ENCODE measurements at regions not wholly inside any gene's neighbourhood (a gene's known extent, or its start where the extent isn't known, plus 50 kb on each side); places are given as distances from the start of the nearest gene placed in this dataset.
A peak's percentile ranks its signal among the peaks of the same experiment; 100 is the strongest.

DNA sequence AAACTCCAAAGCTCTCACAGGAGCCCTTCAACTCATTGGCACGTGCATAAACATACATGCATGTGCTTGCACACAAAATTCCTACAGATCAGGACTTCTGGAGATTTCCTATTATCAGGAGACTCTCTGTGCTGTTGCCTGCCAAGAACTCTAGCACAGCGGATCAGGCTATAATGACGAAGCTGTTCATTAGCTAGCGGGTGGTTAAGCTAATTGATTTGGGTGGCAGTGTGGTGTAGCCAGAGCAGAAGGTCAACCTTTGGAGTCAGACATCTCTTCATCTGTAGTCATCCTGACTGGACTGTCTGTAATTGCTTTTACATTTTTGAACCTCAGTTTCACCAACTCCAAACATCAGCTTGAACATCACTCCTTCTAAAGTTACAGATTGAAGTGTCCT is 69.0 kb downstream of the KIF2B start:
- DNase-seq (ENCODE audit: low spot score), result no peak

DNA sequence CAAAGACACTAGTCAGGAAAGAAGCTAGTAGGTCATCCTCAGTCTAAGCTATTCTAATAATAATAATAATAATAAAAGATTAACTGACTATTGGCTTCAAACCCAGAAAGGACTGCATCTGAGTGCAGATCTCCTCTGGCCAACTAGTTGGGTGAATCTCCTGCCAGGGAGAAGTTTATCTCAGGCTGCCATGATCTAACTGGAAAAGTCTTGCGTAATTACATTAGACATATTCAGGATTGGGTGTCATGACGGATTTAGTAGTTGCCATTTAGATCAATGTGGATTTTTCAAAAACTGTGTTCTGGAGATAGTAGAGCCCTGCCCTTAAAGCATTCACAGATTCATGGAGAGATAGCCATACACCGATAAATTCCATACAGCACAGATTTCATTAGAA is 69.5 kb downstream of the KIF2B start:
- no peak for DNase-seq (ENCODE audit: low spot score)

DNA sequence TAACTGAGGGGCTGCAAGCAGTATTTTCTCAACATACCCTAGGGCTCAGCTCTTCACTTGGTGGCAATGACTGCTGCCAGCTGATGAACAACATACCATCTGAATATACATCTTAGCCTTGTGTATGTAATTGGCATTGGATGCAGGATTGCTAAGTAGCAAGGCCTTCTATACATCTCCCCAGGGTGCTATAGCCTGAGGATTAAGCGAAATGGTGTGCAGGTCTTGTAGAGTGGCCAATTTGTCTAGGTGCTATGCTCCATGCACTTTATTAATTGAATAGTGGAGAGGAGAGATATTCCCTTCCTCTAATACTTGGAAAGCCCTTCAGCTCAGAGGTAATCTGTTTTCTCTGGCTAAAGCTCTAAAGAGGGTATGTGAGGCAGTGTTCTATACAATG is 71.9 kb downstream of the KIF2B start:
- DNase-seq (ENCODE audit: low spot score), result no peak

DNA sequence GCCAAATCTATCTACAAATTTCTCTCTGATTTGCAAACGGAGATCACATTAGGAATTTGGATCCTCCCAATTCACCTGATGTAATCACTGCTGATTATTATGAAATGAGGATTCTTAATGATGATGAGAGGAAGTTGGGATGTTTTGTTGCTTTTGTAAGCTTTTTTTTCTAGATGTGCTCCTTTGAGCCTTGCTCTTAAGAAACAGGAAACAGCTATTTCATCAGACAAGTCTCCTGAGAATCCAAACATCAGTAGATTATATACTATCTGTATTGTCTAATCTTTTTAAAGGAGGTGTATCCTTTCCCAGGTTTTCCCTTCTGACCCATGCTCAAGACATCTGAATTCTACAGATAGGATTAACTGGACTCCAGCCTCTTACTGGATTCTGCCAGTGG is 73.3 kb downstream of the KIF2B start:
- peak; percentile 14 for DNase-seq (ENCODE audit: low spot score)

DNA sequence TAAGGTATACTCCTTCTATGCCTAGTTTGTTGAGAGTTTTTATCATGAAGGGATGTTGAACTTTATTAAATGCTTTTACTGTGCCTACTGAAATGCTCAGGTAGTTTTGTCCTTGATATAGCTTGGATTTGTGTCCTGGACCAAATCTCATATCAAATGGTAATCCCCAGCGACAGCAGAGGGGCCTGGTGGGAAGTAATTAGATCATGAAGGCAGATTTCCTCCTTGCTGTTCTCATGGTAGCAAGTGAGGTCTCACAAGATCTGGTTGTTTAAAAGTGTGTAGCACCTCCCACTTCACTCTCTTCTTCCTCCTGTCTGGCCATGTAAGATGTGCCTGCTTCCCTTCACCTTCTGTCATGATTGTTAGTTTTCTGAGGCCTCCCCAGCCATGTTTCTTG is 78.2 kb downstream of the KIF2B start:
- DNase-seq (ENCODE audit: low spot score), result no peak

DNA sequence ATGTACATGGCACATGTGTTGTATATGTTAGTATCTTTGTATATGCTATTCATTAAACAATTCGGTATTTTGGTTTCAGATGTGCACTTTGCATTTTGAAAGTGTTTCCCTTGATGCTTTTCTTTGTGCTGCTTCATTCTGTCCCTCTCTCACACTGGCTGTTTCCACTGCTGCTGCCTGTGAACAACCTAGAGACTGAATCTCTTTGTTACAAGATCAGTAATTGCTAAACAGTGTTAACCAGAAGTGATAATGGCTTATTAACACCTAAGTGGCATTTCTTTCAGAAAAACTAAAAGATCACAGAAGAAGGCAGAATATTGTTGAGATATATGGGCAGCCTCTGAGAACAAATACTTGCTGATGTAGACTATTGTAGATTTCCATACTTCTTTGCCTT is 84.7 kb downstream of the KIF2B start:
- DNase-seq (ENCODE audit: low spot score), result no peak

DNA sequence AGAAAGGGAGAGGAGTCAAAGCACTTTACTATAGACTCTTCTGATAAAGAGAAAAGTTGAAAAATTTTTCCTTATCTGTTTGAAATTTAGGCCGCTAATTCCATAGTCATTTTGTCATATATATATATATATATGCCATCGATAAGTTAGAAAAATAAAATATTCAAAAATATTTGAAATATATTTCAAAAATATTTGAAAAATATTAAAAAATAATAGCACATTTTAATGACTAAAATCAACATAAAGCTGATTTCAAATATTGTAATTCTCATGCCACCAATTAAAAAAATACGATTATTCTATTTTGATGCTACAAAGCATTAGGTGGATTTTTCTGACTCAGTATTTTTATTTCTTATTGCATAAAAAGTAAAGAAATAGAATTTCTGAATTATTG is 87.1 kb downstream of the KIF2B start:
- no peak for DNase-seq (ENCODE audit: low spot score)

DNA sequence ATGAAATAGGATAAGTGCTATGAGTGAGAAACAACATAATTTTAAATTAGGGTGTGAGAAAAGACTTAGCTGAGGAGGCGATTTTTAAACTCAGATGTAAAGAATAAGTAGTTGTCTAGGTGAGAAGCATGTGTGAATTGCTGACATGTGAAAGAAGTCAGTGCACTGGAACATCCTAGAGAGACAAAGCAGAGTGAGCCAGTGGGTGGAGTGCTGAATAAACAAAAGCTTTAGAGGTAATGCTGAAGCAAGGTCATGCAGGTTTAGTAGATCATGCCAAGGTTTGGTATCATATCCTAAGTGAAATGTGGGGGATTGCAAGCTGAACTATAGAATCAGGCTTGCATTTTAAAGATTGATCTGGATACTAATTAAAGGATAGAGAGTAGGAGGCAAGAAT is 89.4 kb downstream of the KIF2B start:
- DNase-seq (ENCODE audit: low spot score), result no peak

DNA sequence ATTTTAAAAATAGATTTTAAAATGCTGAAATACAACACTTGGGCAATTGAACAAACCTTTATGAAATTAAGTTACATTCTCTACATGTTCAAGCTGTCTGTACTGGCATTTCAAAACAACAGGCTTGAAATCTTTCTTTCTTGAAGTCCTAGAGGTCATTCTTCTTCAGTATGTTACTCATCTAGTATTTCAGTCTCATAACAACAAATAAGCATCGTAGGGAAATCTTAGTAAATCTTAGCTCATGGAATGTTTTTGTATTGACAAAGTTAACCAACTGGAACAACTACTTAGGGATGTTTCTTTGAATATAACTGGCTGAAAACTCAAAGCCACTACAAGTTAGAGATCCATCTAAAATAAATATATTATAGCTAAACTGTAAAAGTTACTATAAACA is 96.6 kb downstream of the KIF2B start:
- DNase-seq (ENCODE audit: low spot score), result no peak

DNA sequence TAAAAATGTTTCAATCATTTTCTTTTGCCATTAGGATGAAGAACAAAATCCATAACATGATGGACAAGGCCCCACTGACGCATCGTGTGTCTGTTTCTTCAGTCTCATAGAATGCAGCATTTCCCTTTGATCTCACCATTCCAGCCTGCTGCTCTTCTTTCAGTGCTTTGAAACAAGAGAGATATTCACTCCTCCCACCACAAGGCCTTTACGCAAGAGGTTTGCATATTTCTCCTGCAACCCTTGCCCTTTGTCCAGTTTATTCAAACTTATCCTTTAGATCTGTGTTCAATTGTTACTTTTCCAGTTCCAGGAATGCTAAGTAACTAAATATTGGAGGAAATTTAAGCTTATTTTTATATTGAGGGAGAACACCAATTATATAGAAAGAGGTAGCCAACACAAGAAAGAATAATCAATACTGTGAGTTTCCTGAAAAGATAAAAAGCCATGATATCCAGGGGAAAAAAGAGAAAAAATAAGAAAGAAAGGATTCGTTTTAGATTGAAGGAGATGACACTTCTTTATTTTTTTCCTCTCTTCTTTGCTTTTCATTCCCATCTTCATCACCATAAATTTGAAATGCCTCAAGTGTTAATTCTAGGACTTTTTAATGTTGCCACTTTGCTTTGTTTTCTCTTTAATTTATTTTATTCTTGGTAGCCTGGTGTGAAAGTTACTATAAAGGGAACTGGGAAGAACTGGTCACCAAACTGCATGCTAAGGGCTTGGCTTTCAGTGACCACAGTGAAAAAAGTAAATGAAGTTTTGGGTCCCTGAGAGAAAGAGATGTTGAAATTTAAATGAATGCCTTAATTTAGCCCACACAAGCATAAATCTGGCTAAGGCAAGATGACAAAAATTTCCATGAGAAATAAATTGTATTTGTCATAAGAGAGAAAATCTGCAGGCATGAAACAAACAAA is 102.1 kb downstream of the KIF2B start:
- DNase-seq (ENCODE audit: low spot score), result no peak

DNA sequence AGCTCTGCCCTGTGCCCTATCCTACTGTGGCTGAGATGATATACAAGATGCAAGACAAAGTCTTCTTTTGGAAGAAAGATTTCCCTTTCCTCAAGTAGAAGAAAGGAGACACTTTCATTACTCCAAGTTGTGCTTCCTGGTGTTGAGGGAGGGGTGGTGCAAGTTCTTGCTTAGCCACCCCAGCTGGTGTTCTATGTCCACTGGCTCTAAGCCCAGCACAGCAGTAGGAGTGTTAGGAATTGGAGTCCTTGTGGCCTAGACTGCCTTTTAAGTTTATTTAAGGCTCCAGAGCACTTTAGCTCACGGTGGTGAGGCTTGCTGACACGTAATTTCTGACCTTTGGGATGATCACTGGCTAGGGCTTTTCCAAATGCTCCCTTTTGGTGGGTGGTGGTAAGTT is 109.7 kb downstream of the KIF2B start:
- no peak for DNase-seq (ENCODE audit: low spot score)

DNA sequence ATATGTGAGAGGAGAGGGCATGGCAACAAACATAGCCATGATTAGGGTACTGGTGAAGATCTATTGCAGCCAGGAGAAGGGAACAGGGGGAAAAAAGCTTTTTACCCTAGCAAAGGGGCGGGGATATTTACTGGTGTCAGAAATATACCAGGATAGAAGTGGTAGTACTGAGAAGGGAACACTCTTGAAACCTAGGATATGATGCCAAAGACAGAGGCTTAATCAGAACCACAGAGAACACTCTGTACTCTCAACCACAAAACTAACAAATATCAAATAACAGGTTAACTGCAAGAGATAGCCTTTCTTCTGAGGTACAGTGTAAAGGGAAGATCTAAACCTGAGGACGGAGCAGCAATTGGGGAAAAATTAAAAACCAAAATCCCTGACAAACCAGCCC is 112.2 kb downstream of the KIF2B start:
- no peak for DNase-seq (ENCODE audit: low spot score)

DNA sequence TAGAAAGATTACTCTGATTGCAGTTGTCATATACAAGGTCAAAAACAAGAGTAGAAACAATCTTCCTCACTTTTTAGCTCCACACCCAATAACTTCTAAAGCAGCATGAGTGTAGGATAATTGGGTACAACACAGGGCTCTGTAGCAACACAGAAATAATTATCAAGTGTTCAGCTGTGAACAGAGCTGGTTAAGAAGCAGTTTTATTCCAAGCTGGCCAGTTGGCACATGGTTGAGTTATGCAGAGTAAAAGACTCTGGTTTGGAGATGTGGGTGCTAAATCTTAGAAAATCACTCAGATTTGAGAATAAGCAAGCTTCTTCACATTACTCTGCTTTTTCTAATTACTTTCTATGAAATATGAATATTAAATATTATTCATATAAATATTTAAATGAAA is 118.5 kb downstream of the KIF2B start:
- no peak for DNase-seq (ENCODE audit: low spot score)

DNA sequence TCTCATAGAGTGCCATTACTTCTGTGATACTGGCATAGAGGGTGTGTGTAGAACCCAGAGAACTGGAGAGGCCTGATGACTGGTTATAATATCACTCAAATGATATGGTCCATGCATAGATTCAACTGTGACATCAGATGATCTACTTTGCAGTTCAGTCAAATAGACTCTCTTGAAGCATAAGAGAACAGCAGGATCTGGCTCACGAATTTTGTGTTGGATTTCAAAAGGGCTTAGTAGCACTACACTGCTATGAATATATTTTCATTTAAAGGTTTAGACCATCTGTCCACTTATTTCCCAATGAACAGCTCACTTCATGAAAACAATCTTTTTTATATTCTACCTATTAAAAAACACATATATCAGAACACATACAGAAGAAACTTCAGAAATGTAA is 119.7 kb downstream of the KIF2B start:
- DNase-seq (ENCODE audit: low spot score), result no peak

DNA sequence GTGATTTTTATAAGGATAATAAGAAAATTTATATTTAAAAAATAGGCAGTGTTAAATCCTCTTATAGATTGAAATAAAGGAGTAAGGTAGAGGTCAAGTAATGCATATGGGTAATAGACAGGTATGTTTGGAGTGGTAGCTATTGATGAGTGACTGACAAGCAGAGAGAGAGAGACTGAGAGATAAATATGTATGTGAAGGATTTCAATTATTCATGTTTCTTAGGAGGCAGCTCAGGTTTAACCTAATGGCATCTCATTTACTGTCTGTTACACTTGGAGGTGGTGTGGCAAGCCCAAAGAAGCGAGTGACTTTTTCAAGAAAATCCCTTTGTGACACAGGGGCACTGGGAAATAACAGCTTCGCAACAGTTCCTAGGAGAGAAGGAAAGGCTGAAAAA is 120.2 kb downstream of the KIF2B start:
- DNase-seq (ENCODE audit: low spot score), result no peak

DNA sequence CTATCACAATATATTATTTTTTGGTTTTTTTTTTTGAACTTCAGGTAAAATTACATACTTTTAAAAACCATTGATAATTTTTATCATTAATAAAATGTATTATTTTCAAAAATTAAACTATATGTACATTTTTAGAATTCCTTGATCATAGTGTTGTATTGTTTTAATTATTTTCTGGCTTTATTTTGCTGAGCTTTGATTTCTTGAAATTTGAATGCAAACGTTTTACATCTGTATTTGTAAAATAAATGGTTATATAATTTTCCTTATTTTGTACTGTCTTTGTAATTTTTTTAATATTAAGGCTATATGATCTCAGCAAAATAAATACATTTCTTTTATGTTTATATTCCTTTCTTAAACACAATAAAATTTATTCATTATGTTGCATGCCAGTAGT is 125.6 kb downstream of the KIF2B start:
- no peak for DNase-seq (ENCODE audit: low spot score)

DNA sequence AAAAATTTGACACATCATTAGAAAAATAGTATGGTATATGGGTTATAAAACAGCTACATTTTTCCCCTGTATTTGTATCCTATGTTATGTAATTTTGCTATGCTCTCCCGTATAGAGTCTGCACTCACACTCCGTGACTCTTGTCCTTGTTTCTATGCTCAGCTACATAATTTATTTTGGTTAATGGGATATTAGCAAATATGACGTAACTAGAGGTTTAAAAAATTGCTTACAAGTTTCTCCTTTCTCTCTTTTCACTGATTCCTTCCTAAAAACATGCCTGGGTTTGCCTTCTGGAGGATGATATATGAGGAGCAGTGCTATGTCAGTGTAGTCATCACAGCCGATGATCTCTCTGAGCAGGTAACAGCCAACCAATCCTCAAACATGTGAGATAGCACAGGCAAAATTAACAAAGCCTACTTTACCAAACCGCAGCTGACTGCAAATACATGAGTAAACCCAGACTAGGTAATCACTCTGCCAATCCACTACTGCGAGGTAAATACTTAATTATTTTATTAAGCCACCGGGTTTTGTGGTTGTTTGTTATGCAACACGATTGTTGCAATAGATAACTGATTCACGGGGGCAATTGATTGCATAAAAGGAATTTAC is 126.9 kb downstream of the KIF2B start:
- no peak for DNase-seq (ENCODE audit: low spot score)

DNA sequence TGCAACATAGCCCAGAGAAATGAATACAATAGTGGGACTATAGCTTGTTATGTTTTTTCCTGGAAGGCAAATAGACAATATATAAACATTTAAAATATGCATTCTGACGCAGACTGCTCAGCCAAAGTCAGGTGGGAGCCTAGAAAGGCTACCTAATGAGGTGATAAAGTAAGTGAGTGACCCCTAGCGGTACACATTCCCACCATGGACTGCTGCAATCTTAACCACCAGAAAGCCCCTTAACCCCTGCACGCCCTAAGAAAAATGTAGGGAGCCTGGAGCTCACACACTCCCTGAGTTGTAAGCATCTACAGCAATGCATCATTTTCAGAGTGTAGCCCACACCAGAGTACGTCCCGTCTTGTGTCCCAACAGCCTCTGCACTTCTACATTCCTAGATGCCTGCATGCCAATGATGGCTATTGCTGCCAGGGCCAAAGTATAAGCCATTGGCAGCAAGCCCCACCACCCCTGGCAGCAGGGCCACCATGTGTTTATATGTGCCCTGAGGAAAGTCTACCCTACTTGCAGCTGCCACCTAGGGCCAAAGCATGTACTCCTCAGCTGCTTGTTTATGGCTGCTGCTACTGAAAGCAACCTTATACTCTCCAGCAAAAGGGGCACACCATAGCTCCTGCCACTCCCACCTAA is 127.6 kb downstream of the KIF2B start:
- peak; percentile 43 for DNase-seq (ENCODE audit: low spot score)

DNA sequence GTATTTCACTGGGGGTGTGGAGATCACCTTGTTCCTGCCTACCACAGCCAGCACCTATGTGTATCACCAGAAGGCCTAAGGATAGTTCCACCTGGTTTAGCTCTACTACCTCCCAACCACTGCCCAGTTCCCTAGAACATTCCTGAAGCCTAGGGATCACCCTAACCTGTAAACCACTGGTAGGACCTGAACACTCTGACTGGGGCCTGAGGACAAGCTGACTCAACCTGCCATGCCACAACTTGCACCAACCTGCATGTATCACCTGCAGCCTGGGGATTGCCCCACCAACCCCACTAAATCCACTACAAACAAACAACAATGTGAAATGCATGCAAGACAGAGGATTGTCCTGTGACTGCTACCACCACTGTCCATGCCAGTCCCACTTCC is 128.1 kb downstream of the KIF2B start:
- no peak for DNase-seq (ENCODE audit: low spot score)

DNA sequence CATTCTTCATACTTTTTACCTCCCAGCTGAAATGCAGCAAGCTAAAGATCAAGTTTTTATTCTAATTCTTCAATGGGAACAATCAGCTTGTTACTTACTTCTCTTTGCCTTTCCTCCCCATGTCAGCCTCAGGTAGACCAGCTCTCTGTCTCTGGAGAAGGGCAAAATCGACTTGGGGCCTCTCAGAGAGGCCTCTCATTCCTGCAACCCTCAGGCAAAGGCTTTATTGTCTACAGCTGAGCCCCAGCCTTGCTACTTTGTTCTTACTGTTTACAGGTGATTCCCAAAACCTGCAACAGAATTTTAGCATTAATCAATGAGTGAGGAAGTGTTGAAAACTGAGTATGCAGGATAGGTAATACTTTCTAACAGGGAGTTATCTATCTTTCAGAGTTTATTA is 148.6 kb downstream of the KIF2B start:
- DNase-seq (ENCODE audit: low spot score), result no peak

DNA sequence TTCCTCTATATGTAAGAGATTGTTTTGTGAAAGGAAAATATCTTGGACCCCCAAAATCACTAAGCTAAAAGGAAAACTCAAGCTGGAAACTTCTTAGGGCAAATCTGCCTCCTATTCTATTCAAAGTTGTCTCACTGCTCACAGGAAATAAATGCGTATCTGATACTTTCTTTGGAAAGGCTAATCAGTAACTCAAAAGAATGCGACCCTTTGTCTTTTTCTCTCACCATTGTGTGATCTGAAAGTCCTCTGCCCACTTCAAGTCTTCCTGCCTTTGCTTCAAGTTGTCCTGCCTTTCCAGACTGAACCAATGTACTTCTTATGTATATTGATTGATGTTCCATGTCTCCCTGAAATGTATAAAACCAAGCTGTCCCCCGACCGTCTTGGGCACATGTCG is 157.3 kb downstream of the KIF2B start:
- DNase-seq (ENCODE audit: low spot score), result no peak

DNA sequence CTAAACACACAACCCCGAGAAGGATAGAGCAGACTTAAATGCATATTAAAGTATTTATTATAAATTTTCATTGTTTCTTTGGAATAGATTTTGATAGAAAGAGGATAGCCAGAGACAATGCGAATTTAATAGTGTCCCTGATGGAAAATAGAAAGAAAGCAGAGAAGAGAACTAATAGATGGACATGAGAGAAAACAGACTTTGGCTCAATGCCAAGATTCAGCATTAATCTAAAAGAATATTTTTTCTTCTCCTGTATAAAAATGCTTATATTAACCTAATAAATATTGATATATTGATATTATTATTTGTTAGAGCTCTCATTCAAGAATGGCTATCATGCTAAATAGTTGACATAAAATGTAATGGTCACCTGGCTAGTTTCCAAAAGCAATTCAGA is 173.4 kb downstream of the KIF2B start:
- DNase-seq (ENCODE audit: low spot score), result no peak

DNA sequence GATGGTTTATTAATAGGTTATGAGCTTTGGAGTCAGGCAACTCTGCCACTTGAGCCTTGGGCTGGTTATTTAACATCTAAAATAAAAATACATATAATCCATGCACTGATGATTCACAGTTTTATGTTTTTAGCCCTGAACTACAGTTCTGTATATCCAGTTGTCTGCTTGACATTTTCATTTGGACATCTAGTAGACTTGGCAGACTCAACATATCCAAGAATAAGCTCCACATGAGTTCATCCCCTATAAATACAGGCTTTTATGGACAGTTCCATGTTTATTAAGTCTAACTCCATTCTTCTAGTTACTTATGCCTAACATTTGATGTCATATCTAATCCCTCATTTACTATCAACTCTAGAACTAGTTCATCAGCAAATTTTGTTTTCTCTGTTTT is 174.2 kb downstream of the KIF2B start:
- no peak for DNase-seq (ENCODE audit: low spot score)

Data from H4 (cell line).